Psoas muscle (tissue), 7 donors: ENCODE measurements at regions not wholly inside any gene's neighbourhood (a gene's known extent, or its start where the extent isn't known, plus 50 kb on each side); places are given as distances from the start of the nearest gene placed in this dataset.

Experiments used
- ATAC-seq, 4 donors: fragments of 200-7000 bp; cut with Tn5 transposase; one replicate each; pipeline ENCODE4 v1.9.1; 2020; ENCODE audit warnings: moderate library complexity in 3 of 4, mild to moderate bottlenecking in 2 of 4
- DNase-seq, 2 donors: peaks; one replicate each; pipeline ENCODE4 v3.0.0-alpha.2; 2020
- H3K27ac ChIP-seq: fragments of 200-600 bp; one replicate; pipeline ENCODE4 v1.8.0; 2022
- H3K27me3 ChIP-seq, 3 donors: fragments of 200-600 bp in 1 of 3; one replicate each; pipeline versions ENCODE4 v1.6.1 to v1.8.0; 2013 to 2022; ENCODE audit warnings: low read length in 2 of 3, mild to moderate bottlenecking in 2 of 3, moderate library complexity in 1 of 3; ENCODE audit not compliant: insufficient read depth in 3 of 3
- H3K36me3 ChIP-seq, 2 donors: fragments of 200-600 bp in 1 of 2; one replicate each; pipeline versions ENCODE4 v1.6.1 to v1.8.0; 2013 to 2022; ENCODE audit warnings: low read depth in 1 of 2, mild to moderate bottlenecking in 1 of 2, moderate library complexity in 1 of 2; ENCODE audit not compliant: insufficient read depth in 1 of 2
- H3K4me1 ChIP-seq: fragments of 200-600 bp; one replicate; pipeline ENCODE4 v1.8.0; 2022
- H3K4me3 ChIP-seq: fragments of 200-600 bp; one replicate; pipeline ENCODE4 v1.8.0; 2022; ENCODE audit warnings: mild to moderate bottlenecking
- H3K9me3 ChIP-seq: fragments of 200-600 bp; one replicate; pipeline ENCODE4 v1.8.0; 2022
- WGBS, 3 donors: extraction: QIAGEN DNeasy Blood & Tissue Kit; methylation state at CpG; one replicate each; pipeline versions ENCODE4 v1.1.6 to v1.1.7; 2013; 5-methylcytosine and 5-hydroxymethylcytosine counted together
- intact Hi-C, 2 donors: fragments of 100-400 bp; cut with DNase I; formaldehyde crosslinking; loops; one replicate each; pipeline versions ENCODE4 v1.11.0 to v1.14.2; 2022
- TF ChIP-seq, protein P1 (sequence below): fragments of 200-600 bp; IDR thresholded peaks from one replicate; pipeline ENCODE4 v1.8.0; 2022; ENCODE audit warnings: antibody characterized with exemption
- donor health status: healthy with polysubstance abuse.
- donor health status: DM: no; HTN: no; CAD: no; lungs with moderate emphysema.
- donor health status: Bipolar disorder and iron deficiency.
- donor health status: healthy.
- donor health status: DM: yes; HTN: yes; CAD: no.
- donor health status: DM: no; HTN: no; CAD: no.
- donor health status: DM: yes; HTN: yes; CAD: no.

DNA sequence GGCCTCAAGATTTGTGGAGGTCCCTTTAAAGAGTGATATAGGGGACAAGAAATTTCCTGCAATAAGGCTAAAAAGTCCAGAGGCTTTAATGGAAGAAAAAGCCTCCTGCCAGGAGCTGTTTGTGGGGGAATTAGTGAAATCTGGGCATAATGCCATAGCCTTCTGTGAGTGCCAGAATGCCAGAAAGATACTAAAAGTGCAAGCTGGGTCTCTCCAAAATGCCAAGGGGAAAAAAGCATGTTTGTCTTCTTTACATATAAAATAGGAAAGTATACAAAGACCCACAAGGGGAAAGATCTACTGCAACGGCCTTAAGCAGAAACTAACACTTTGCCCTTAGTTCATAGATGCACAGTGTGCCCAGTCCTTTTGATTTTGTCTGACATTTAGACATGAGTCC, 647.7 kb upstream of the ZNF804A start:
- DNase-seq (no peak), ATAC-seq (no peak)
- WGBS, 3 donors: 61 to 72% (median 68%) methylated on average over 1 of the region's 1 CpG
- intact Hi-C loops: no loop called here
- Histone ChIP-seq H3K27ac (no peak overlapping the region), H3K4me3 (no peak overlapping the region), H3K4me1 (no peaks in the 10 kb centered on the region), H3K36me3 (no peaks in the 10 kb centered on the region), H3K27me3 (no peaks in the 10 kb centered on the region), H3K9me3 (no peaks in the 10 kb centered on the region)
- TF ChIP-seq, protein P1, sequence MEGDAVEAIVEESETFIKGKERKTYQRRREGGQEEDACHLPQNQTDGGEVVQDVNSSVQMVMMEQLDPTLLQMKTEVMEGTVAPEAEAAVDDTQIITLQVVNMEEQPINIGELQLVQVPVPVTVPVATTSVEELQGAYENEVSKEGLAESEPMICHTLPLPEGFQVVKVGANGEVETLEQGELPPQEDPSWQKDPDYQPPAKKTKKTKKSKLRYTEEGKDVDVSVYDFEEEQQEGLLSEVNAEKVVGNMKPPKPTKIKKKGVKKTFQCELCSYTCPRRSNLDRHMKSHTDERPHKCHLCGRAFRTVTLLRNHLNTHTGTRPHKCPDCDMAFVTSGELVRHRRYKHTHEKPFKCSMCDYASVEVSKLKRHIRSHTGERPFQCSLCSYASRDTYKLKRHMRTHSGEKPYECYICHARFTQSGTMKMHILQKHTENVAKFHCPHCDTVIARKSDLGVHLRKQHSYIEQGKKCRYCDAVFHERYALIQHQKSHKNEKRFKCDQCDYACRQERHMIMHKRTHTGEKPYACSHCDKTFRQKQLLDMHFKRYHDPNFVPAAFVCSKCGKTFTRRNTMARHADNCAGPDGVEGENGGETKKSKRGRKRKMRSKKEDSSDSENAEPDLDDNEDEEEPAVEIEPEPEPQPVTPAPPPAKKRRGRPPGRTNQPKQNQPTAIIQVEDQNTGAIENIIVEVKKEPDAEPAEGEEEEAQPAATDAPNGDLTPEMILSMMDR: no peak

DNA sequence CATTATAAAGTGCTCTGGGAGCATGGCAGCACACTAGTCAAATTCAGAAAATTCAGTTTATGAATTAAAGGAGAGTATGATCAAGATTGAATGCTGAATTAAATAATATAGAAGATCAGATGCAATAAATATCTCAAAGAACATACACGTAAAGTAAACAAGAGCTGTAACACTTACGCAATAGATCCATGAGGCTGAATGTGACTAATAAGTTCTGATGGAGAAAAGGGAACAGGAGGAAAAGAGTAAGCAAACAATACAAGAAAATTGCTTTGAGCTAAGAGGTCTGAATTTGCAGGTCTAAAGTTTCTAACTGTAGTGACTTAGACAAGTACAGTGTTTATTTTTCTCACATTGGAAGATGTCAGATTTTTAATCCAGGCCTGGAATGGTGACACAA, 646.7 kb upstream of the ZNF804A start:
- WGBS, 3 donors: 94 to 96% (median 96%) methylated on average over 2 of the region's 2 CpGs
- Histone ChIP-seq H3K27me3 (no peaks in the 10 kb centered on the region), H3K36me3 (no peaks in the 10 kb centered on the region), H3K4me1 (no peaks in the 10 kb centered on the region), H3K4me3 (no peak overlapping the region), H3K27ac (no peak overlapping the region), H3K9me3 (no peaks in the 10 kb centered on the region)
- ATAC-seq (no peak), DNase-seq (no peak)
- TF ChIP-seq, protein P1: no peak
- intact Hi-C loops: no loop called here

DNA sequence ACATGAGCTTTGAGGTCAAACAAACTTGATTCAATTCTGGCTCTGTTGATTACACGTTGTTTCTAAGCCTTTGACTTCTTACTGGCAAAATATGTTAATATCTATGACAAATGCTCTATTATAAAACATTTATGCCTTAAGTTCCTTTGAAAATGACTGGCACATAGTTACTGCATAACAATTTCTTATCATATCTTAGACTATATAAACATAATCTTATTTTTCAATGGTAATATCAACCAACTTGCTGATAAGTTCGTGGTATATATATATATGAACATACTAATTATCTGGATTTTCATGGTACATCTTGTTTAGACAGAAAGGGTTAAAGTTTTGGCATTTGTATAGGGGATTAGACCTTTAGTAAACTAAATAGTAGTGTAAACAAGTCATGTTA, 645.6 kb upstream of the ZNF804A start:
- TF ChIP-seq, protein P1: no peak
- WGBS, 3 donors: 54 to 64% (median 63%) methylated on average over 2 of the region's 2 CpGs
- ATAC-seq (no peak), DNase-seq (no peak)
- Histone ChIP-seq H3K27ac (no peak overlapping the region), H3K9me3 (no peaks in the 10 kb centered on the region), H3K4me1 (no peaks in the 10 kb centered on the region), H3K27me3 (no peaks in the 10 kb centered on the region), H3K4me3 (no peak overlapping the region), H3K36me3 (no peaks in the 10 kb centered on the region)
- intact Hi-C loops: no loop called here

- no peaks in the 10 kb centered on the region for H3K27me3 ChIP-seq
- 41 to 64% (median 63%) methylated on average over 1 of the region's 1 CpG for WGBS, 3 donors
- no peaks in the 10 kb centered on the region for H3K4me1 ChIP-seq
- ATAC-seq (no peak), DNase-seq (no peak)
- H3K4me3 ChIP-seq: no peak overlapping the region
- intact Hi-C loops: no loop called here
- no peaks in the 10 kb centered on the region for H3K9me3 ChIP-seq
- no peak overlapping the region for H3K27ac ChIP-seq
- no peaks in the 10 kb centered on the region for H3K36me3 ChIP-seq
- TF ChIP-seq, protein P1: no peak
Observed at GRCh38 chr2:183963609-183964008, 634.7 kb upstream of the ZNF804A start.

- Histone ChIP-seq H3K27ac (no peak overlapping the region), H3K27me3 (no peaks in the 10 kb centered on the region), H3K4me3 (no peak overlapping the region), H3K9me3 (no peaks in the 10 kb centered on the region), H3K4me1 (no peaks in the 10 kb centered on the region), H3K36me3 (no peaks in the 10 kb centered on the region)
- intact Hi-C loops: no loop called here
- ATAC-seq (no peak), DNase-seq (no peak)
- TF ChIP-seq, protein P1: no peak
- 76 to 83% (median 77%) methylated on average over 1 of the region's 1 CpG for WGBS, 3 donors
Observed at GRCh38 chr2:183964565-183964964, 633.8 kb upstream of the ZNF804A start.
